Skeletal muscle satellite cell (primary cell): ENCODE measurements at regions not wholly inside any gene's neighbourhood (a gene's known extent, or its start where the extent isn't known, plus 50 kb on each side); places are given as distances from the start of the nearest gene placed in this dataset.

Experiments used
- H3K27me3 ChIP-seq: 2 replicates; pipeline ENCODE4 v1.7.0; 2013; ENCODE audit warnings: low read length; ENCODE audit not compliant: control insufficient read depth, insufficient read depth
- H3K36me3 ChIP-seq: 2 replicates; pipeline ENCODE4 v1.7.0; 2013; ENCODE audit warnings: mild to moderate bottlenecking, control low read depth, low read length; ENCODE audit not compliant: insufficient read depth
- H3K4me1 ChIP-seq: 2 replicates; pipeline ENCODE4 v1.7.0; 2013; ENCODE audit warnings: low read length; ENCODE audit not compliant: control insufficient read depth, insufficient read depth
- H3K4me2 ChIP-seq: 2 replicates; pipeline ENCODE4 v1.7.0; 2013; ENCODE audit warnings: mild to moderate bottlenecking, low read length
- H3K4me3 ChIP-seq: 2 replicates; pipeline ENCODE4 v1.7.0; 2013; ENCODE audit warnings: low read length
- H3K9ac ChIP-seq: 2 replicates; pipeline ENCODE4 v1.7.0; 2013; ENCODE audit warnings: mild to moderate bottlenecking, low read depth, low read length, moderate library complexity
- H3K9me3 ChIP-seq: replicated peaks from 2 replicates; pipeline ENCODE4 v1.7.0; 2013; ENCODE audit warnings: mild to moderate bottlenecking, control low read depth, low read length

- Histone ChIP-seq H3K36me3 (no peaks in the 10 kb centered on the region), H3K9me3 (no peaks in the 10 kb centered on the region), H3K4me2 (no peak overlapping the region), H3K9ac (no peak overlapping the region), H3K4me3 (no peak overlapping the region), H3K27me3 (no peaks in the 10 kb centered on the region), H3K4me1 (peaks cover 28% of the 10 kb centered on the region)
Measured at GRCh38 chr12:58761308-58761707, 159.0 kb downstream of the LRIG3 start.

DNA sequence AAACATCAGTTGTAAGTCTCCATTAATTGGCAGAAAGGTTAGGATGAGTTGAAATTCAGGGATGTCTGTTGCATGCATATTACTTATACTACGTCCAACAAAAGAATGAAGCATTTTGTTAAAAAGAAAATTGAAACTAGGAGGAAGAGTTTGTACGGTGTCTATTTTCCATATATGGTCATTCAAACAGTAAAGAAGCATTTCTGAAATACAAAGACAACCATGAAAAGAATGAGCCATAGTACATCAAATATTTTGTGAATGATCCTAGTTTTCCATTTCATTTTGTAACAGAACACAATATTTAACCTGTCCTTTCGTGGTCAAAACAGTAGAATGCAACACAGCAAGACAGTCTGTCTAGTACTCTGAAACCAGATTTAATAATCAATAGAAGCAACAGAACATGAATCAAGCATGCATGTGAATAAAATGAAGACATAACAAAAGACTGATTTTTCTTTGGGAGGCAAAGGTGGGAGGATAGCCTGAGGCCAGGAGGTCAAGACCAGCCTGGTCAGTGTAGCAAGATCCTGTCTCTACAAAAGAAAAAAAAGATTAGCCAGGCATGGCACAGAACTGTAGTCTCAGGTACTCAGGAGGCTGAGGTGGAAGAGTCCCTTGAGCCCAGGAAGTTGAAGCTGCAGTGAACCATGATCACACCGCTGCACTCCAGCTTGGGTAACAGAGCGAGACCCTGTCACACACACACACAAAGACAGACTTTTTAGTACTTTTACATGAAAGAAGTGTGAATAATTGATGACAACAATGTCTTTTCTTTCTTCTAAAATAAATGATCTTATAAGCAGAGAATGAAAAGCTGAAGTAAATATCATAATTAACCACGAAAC lies 156.0 kb downstream of the LRIG3 start:
- H3K4me2 ChIP-seq, result peak overlapping the region; percentile 16
- no peaks in the 10 kb centered on the region for H3K36me3 ChIP-seq
- no peak overlapping the region for H3K9ac ChIP-seq
- no peaks in the 10 kb centered on the region for H3K9me3 ChIP-seq
- H3K27me3 ChIP-seq, result no peaks in the 10 kb centered on the region
- H3K4me3 ChIP-seq, result no peak overlapping the region
- H3K4me1 ChIP-seq, result peaks cover 13% of the 10 kb centered on the region

DNA sequence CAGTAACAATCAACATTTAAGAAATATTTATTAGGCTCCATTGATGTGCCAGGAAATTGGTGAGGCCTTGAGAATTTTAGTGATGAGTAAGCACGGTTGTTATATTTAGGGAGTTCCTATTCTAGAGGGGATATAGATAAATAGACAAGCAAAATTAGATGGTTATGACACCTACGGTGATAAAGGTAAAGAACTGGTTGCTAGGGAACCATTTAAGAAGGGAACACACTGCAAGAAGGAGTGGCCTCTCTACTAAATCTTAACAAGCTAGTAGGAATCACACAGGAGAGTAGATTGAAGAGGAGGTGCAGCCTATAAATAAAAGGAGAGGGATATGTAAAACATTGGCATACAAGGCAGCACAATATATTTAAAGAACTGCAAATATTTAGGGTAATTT lies 155.2 kb downstream of the LRIG3 start:
- H3K27me3 ChIP-seq, result no peaks in the 10 kb centered on the region
- no peaks in the 10 kb centered on the region for H3K9me3 ChIP-seq
- no peak overlapping the region for H3K9ac ChIP-seq
- no peak overlapping the region for H3K4me3 ChIP-seq
- peaks cover 13% of the 10 kb centered on the region for H3K4me1 ChIP-seq
- no peaks in the 10 kb centered on the region for H3K36me3 ChIP-seq
- no peak overlapping the region for H3K4me2 ChIP-seq

DNA sequence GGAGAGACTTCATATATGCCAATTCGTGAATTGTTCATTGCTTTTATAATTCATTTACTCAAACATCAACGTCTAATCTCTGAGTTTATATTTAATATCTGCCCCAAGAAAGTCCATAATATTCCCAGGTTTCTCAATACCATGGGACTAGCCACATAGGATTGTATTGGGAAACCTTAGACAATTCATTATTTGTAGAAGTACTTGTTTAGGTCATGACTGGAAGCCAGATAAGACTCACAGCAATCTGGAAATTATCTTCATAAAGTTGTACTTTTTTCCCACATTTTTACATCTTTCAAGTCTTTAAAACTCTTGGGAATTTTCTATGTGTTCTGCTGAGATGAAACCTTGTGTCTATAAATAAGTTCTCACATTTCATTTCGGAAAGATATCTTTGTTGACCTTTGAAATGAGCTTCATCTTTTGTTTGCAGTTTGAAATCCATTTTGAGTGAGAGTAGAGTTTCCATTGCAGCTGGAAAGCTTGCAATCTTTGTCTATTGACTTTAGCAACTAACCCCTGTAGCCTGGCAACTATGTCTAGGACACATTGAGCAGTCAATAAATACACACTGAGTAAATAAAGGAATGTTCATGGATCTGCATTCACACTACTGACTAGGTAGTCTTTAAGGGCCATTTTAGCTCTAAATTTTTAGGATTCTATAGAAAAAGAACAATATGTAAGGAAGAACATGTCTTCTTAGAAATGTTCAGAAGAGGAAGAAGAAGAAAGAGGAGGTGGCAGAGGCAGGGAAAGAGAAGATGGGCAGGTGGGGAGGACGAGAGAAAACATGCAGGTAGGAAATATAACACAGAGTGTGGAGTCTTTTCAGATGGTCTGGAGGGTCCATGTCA lies 154.4 kb downstream of the LRIG3 start:
- H3K4me3 ChIP-seq, result no peak overlapping the region
- no peak overlapping the region for H3K4me2 ChIP-seq
- peaks cover 13% of the 10 kb centered on the region for H3K4me1 ChIP-seq
- no peaks in the 10 kb centered on the region for H3K27me3 ChIP-seq
- no peaks in the 10 kb centered on the region for H3K9me3 ChIP-seq
- H3K9ac ChIP-seq, result no peak overlapping the region
- no peaks in the 10 kb centered on the region for H3K36me3 ChIP-seq

DNA sequence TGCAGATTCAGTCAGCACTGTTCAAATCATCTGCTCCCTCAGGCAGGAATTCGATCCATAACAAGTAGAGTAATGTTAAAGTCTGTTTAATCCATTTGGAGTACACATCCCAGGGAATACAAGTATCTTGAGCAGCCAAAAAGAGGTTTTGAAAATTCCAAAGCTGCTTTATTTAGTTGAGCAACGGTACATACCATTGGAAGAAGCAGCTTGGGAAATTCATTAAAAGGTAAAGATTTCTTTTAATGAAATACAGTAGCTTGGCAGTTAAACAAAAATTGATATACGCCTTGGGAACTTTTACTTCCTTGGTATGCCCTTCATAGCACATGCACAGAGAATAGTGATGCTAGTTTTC lies 153.8 kb downstream of the LRIG3 start:
- no peak overlapping the region for H3K9ac ChIP-seq
- H3K4me1 ChIP-seq, result peaks cover 13% of the 10 kb centered on the region
- no peak overlapping the region for H3K4me2 ChIP-seq
- H3K9me3 ChIP-seq, result no peaks in the 10 kb centered on the region
- H3K4me3 ChIP-seq, result no peak overlapping the region
- H3K36me3 ChIP-seq, result no peaks in the 10 kb centered on the region
- H3K27me3 ChIP-seq, result no peaks in the 10 kb centered on the region

GRCh38 chr12:58767496-58767895 lies 152.8 kb downstream of the LRIG3 start:
- H3K36me3 ChIP-seq, result no peaks in the 10 kb centered on the region
- no peak overlapping the region for H3K4me2 ChIP-seq
- H3K4me3 ChIP-seq, result no peak overlapping the region
- H3K4me1 ChIP-seq, result peaks cover 13% of the 10 kb centered on the region
- no peaks in the 10 kb centered on the region for H3K9me3 ChIP-seq
- no peaks in the 10 kb centered on the region for H3K27me3 ChIP-seq
- no peak overlapping the region for H3K9ac ChIP-seq

GRCh38 chr12:58773986-58774385 lies 146.3 kb downstream of the LRIG3 start:
- H3K36me3 ChIP-seq, result no peaks in the 10 kb centered on the region
- no peaks in the 10 kb centered on the region for H3K9me3 ChIP-seq
- H3K4me1 ChIP-seq, result no peaks in the 10 kb centered on the region
- no peak overlapping the region for H3K4me3 ChIP-seq
- no peak overlapping the region for H3K9ac ChIP-seq
- H3K4me2 ChIP-seq, result no peak overlapping the region
- no peaks in the 10 kb centered on the region for H3K27me3 ChIP-seq

DNA sequence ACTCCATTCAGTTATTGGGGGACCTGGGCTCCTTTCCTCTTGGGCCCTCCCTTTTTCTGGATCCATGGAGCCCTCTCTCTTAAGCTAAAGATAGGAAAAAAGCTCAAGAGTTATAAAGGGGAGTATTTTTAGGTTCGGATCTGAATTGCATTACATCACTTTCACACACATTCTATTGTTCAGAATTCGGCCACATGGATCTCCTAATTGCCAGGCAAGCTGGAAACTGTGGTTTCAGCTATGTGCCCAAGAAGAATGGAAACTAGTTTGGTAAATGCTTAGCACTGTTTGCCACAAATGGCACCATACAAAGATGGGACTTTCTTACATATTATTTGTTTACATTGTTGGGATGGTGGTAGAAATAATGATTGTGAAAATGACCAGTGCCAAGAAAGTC lies 145.6 kb downstream of the LRIG3 start:
- no peaks in the 10 kb centered on the region for H3K36me3 ChIP-seq
- no peaks in the 10 kb centered on the region for H3K27me3 ChIP-seq
- H3K4me1 ChIP-seq, result no peaks in the 10 kb centered on the region
- no peak overlapping the region for H3K9ac ChIP-seq
- H3K4me2 ChIP-seq, result no peak overlapping the region
- no peaks in the 10 kb centered on the region for H3K9me3 ChIP-seq
- no peak overlapping the region for H3K4me3 ChIP-seq

- H3K4me2 ChIP-seq, result no peak overlapping the region
- H3K4me3 ChIP-seq, result no peak overlapping the region
- H3K9ac ChIP-seq, result no peak overlapping the region
- no peaks in the 10 kb centered on the region for H3K9me3 ChIP-seq
- H3K4me1 ChIP-seq, result no peaks in the 10 kb centered on the region
- no peaks in the 10 kb centered on the region for H3K36me3 ChIP-seq
- H3K27me3 ChIP-seq, result no peaks in the 10 kb centered on the region
Measured at GRCh38 chr12:58775396-58775795, 144.9 kb downstream of the LRIG3 start.

DNA sequence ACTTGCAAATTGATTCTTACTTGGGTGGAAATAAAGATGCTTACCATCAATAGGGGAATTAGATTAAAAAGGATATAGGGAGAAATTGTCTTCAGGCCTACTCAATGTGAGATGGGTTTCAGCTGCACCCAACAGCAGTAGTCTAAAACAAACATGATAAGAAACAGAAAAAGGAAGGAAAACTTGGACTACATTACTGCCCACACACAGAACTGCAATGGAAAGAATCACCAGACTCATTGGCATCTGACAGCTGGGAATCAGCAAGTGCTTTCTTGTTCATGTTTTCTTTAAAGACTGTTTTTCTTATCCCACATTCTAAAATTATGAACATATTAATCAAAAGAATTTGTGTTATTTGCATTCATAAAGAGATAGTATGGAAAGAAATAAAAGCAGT lies 144.2 kb downstream of the LRIG3 start:
- Histone ChIP-seq H3K4me3 (no peak overlapping the region), H3K27me3 (no peaks in the 10 kb centered on the region), H3K4me1 (no peaks in the 10 kb centered on the region), H3K4me2 (no peak overlapping the region), H3K9ac (no peak overlapping the region), H3K9me3 (no peaks in the 10 kb centered on the region), H3K36me3 (no peaks in the 10 kb centered on the region)

DNA sequence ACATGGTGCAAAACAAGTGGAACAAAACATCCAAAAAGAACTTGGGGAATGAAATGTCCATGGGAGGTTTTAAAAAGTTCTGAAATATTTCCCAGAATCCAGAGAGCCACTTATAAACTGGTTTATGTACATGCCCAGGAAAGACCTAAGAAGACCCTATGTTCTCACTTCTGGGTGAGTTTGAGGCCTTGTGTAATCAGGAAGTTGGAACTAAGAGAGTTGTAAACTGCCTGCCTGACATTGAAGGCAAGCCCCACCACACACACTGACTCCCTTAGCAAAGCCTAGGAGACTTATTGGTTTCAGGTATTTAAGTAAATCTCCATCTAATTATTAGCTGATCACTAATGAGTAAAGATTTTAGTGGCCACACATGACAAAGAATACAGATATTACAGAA lies 142.5 kb downstream of the LRIG3 start:
- H3K4me3 ChIP-seq, result no peak overlapping the region
- H3K36me3 ChIP-seq, result no peaks in the 10 kb centered on the region
- H3K4me2 ChIP-seq, result no peak overlapping the region
- H3K9ac ChIP-seq, result no peak overlapping the region
- no peaks in the 10 kb centered on the region for H3K27me3 ChIP-seq
- H3K9me3 ChIP-seq, result no peaks in the 10 kb centered on the region
- no peaks in the 10 kb centered on the region for H3K4me1 ChIP-seq
